ENCODE measurements at regions not wholly inside any gene's neighbourhood (a gene's known extent, or its start where the extent isn't known, plus 50 kb on each side); places are given as distances from the start of the nearest gene placed in this dataset.

GRCh38 chr14:43525658-43526057 lies 981.4 kb downstream of the FSCB start:
- Histone ChIP-seq H3K27me3 (ENCODE audit: control insufficient read depth, insufficient read depth, low read length) (no peaks in the 10 kb centered on the region), H3K9me3 (ENCODE audit: control insufficient read depth, insufficient read depth, low read depth, low read length) (no peaks in the 10 kb centered on the region), H3K36me3 (ENCODE audit: control insufficient read depth, insufficient read depth, low read length) (no peaks in the 10 kb centered on the region), H2AFZ (ENCODE audit: low read length) (no peak overlapping the region), H3K4me2 (ENCODE audit: extremely low read depth, insufficient read depth, low read length) (no peak overlapping the region), H3K27ac (ENCODE audit: insufficient read depth, low read length) (no peak overlapping the region), H4K20me1 (ENCODE audit: control insufficient read depth, extremely low read depth, insufficient read depth, low read length) (no peaks in the 10 kb centered on the region), H3K4me1 (ENCODE audit: control insufficient read depth, extremely low read depth, insufficient read depth, low read length) (no peaks in the 10 kb centered on the region), H3K9ac (ENCODE audit: insufficient read depth, low read length) (no peak overlapping the region), H3K4me3 (replicated peaks in 1 of 4; ENCODE audit: control extremely low read depth in 1 of 4, insufficient read depth in 1 of 4, low read depth in 3 of 4, low read length in 4 of 4) (no peak overlapping the region), H3K79me2 (ENCODE audit: control insufficient read depth, insufficient read depth, low read length) (no peaks in the 10 kb centered on the region)
- no peak for DNase-seq (ENCODE audit: low read depth in 2 of 2)
- TF ChIP-seq CTCF (conservative IDR thresholded peaks at IDR 0.05 in 1 of 2, IDR thresholded peaks at IDR 0.05 in 1 of 2; ENCODE audit: low read depth in 1 of 2, low read length in 2 of 2) (no peak), EZH2 (IDR thresholded peaks at IDR 0.05; ENCODE audit: low read length, missing control alignments) (no peak)

- DNase-seq (ENCODE audit: low read depth in 2 of 2) = peak in 1 of 2 donors; percentile 52
- Histone ChIP-seq H3K9ac (ENCODE audit: insufficient read depth, low read length) (no peak overlapping the region), H3K27me3 (ENCODE audit: control insufficient read depth, insufficient read depth, low read length) (no peaks in the 10 kb centered on the region), H3K36me3 (ENCODE audit: control insufficient read depth, insufficient read depth, low read length) (no peaks in the 10 kb centered on the region), H4K20me1 (ENCODE audit: control insufficient read depth, extremely low read depth, insufficient read depth, low read length) (no peaks in the 10 kb centered on the region), H3K9me3 (ENCODE audit: control insufficient read depth, insufficient read depth, low read depth, low read length) (no peaks in the 10 kb centered on the region), H2AFZ (ENCODE audit: low read length) (no peak overlapping the region), H3K79me2 (ENCODE audit: control insufficient read depth, insufficient read depth, low read length) (no peaks in the 10 kb centered on the region), H3K4me2 (ENCODE audit: extremely low read depth, insufficient read depth, low read length) (no peak overlapping the region), H3K4me1 (ENCODE audit: control insufficient read depth, extremely low read depth, insufficient read depth, low read length) (no peaks in the 10 kb centered on the region), H3K4me3 (replicated peaks in 1 of 4; ENCODE audit: control extremely low read depth in 1 of 4, insufficient read depth in 1 of 4, low read depth in 3 of 4, low read length in 4 of 4) (no peak overlapping the region), H3K27ac (ENCODE audit: insufficient read depth, low read length) (no peak overlapping the region)
- TF ChIP-seq EZH2 (IDR thresholded peaks at IDR 0.05; ENCODE audit: low read length, missing control alignments) = no peak
- no peak for TF ChIP-seq CTCF (conservative IDR thresholded peaks at IDR 0.05 in 1 of 2, IDR thresholded peaks at IDR 0.05 in 1 of 2; ENCODE audit: low read depth in 1 of 2, low read length in 2 of 2)
These were observed 984.2 kb downstream of the FSCB start for GRCh38 chr14:43522901-43523300.

- no peak overlapping the region for H3K4me3 ChIP-seq (replicated peaks in 1 of 4; ENCODE audit: control extremely low read depth in 1 of 4, insufficient read depth in 1 of 4, low read depth in 3 of 4, low read length in 4 of 4)
- no peaks in the 10 kb centered on the region for H3K27me3 ChIP-seq (ENCODE audit: control insufficient read depth, insufficient read depth, low read length)
- no peak overlapping the region for H2AFZ ChIP-seq (ENCODE audit: low read length)
- no peak overlapping the region for H3K4me2 ChIP-seq (ENCODE audit: extremely low read depth, insufficient read depth, low read length)
- TF ChIP-seq CTCF (conservative IDR thresholded peaks at IDR 0.05 in 1 of 2, IDR thresholded peaks at IDR 0.05 in 1 of 2; ENCODE audit: low read depth in 1 of 2, low read length in 2 of 2) = no peak
- no peak for TF ChIP-seq EZH2 (IDR thresholded peaks at IDR 0.05; ENCODE audit: low read length, missing control alignments)
- no peaks in the 10 kb centered on the region for H3K36me3 ChIP-seq (ENCODE audit: control insufficient read depth, insufficient read depth, low read length)
- H3K4me1 ChIP-seq (ENCODE audit: control insufficient read depth, extremely low read depth, insufficient read depth, low read length) = no peaks in the 10 kb centered on the region
- no peaks in the 10 kb centered on the region for H3K79me2 ChIP-seq (ENCODE audit: control insufficient read depth, insufficient read depth, low read length)
- no peaks in the 10 kb centered on the region for H3K9me3 ChIP-seq (ENCODE audit: control insufficient read depth, insufficient read depth, low read depth, low read length)
- no peaks in the 10 kb centered on the region for H4K20me1 ChIP-seq (ENCODE audit: control insufficient read depth, extremely low read depth, insufficient read depth, low read length)
- no peak overlapping the region for H3K9ac ChIP-seq (ENCODE audit: insufficient read depth, low read length)
- H3K27ac ChIP-seq (ENCODE audit: insufficient read depth, low read length) = no peak overlapping the region
- DNase-seq (ENCODE audit: low read depth in 2 of 2) = no peak
These were observed 984.9 kb downstream of the FSCB start for GRCh38 chr14:43522191-43522590.
